ENCODE measurements at regions not wholly inside any gene's neighbourhood (a gene's known extent, or its start where the extent isn't known, plus 50 kb on each side); places are given as distances from the start of the nearest gene placed in this dataset.

GRCh38 chr22:47307822-47308221, 545.4 kb downstream of the TBC1D22A start:
- TF ChIP-seq CTCF (IDR thresholded peaks at IDR 0.05) (no peak), POLR2A (IDR thresholded peaks at IDR 0.05) (no peak)

Measured in adrenal gland (tissue), 5 donors.